HS-5 (cell line): ENCODE measurements at regions not wholly inside any gene's neighbourhood (a gene's known extent, or its start where the extent isn't known, plus 50 kb on each side); places are given as distances from the start of the nearest gene placed in this dataset.
A peak's percentile ranks its signal among the peaks of the same experiment; 100 is the strongest.

Experiments
- DNase-seq: peaks from one replicate; pipeline ENCODE4 v3.0.0-alpha.2; 2012; ENCODE audit warnings: low read depth

DNA sequence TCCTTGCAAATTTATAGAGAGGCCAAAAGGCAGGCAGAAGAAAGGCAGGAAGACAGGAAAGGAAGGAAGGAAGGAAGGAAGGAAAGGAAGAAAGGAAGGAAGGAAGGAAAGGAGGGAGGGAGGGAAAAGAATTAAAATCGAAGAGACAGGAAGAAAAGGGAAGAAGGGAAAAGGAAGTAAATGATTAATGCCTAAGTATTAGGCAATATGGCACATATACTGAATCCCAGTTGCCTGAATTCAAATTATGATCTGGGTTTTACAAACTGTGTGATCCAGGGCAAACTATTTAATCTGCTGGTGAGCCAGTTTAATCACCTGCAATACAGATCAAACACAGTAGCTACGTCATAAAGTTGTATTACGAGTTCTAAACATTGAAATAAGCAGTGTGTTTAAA, 983.6 kb downstream of the FLRT2 start:
- DNase-seq: no peak

DNA sequence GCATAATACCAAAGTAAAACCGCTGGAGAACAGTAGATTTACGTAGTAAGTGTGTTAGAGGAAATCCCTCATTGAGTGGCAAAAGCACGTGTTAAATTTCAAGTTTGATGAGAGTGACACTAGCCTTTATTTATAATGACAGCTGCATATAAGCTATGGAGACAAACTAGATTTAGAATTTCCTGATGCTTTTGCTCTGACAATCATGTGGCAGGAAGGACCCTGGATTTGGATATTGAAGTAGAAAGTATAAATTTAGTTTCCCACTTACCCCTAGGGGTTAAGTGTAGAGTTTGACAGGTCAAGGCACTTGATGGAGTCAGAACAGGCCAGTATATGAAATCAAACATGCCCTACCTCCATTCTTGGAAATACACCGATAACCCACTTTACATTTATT, 983.1 kb downstream of the FLRT2 start:
- no peak for DNase-seq

DNA sequence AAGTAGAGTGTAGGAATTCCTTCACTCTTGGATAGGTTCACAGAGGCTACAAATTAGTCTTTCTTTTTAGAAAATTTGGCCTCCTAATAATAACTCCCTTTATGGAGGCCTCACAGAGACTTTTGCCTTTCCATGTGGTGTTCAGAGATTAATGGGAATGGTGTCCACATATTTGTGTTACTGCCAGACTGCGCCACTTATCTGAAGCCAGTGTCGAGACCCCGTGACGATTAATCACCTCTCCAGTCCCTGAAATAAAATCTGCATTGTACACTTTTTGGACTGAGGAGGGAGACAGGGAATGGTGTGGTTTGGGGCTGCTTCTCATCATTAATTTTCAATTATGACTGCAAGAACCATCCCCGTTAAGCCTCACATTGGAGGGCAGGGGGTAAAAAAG, 980.5 kb downstream of the FLRT2 start:
- no peak for DNase-seq

DNA sequence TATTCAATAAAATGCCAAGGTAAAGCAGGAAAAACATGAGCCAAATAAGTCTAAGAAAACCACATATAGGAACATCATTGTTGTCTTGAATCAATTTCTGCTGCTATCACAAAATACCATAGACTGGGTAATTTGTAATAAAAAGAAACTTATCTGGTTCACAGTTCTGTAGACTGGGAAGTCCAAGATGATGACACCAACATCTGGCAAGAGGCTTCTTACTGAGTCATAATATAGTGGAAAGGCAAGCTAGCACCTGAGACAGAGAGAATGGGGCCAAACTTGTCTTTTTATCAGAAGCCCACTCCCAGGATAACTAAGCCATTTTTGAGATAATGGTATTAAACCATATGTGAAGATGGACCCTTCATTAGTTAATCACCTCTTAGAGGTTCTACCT, 975.9 kb downstream of the FLRT2 start:
- DNase-seq: no peak

DNA sequence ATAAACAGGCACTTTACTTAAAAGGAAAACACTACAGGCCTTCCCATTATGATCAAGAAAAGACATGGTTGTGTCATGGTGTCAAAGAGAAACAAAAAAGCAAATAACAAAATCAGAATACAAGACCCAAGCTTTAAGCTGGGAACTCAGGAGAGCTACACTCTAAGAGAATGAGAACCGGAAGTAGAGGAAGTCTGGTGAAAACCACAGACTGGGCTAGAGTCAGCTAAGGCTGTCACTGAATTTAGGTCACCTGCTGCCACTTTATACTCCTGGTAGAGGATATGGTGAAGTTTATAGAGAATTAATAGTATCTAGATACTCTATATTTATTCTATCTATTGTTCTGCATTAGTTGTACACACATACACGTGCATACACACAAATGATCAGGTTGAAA, 971.7 kb downstream of the FLRT2 start:
- no peak for DNase-seq

DNA sequence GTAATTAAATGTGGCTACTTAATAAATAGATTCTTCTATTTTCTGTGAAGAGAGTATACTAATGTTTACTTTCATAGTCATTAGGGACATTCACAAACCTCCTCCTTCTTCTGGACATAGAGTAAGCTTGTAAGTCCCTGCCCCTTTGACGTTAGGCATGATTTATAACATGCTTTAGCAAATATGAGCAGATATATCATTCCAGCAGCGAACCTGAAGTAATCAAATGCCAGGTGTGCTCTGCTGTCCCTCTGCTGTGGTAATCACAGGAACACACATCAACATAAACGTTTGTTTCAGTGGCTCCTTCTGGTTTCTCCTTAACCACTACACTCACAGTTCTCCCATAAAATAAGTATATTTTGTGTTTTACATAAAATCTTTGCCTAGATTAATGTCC, 961.8 kb downstream of the FLRT2 start:
- no peak for DNase-seq

DNA sequence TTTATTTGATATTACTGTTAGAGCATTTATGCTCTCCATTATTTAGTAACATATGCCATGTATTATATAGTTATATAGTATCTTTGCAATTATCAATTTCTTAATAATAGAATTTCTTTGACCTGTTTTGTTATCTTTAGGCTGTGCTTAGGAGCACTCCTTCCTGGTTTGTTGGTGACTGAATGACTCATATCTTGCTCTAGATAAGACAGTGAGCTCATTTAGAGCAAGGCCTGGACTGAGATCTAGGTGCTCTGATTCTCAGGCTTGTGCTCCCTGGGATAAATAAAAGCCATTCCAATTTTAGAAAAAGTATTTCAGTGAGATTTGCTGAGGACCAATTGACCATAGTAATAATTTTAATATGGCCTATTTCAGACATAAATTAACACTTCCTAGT, 951.2 kb downstream of the FLRT2 start:
- no peak for DNase-seq

DNA sequence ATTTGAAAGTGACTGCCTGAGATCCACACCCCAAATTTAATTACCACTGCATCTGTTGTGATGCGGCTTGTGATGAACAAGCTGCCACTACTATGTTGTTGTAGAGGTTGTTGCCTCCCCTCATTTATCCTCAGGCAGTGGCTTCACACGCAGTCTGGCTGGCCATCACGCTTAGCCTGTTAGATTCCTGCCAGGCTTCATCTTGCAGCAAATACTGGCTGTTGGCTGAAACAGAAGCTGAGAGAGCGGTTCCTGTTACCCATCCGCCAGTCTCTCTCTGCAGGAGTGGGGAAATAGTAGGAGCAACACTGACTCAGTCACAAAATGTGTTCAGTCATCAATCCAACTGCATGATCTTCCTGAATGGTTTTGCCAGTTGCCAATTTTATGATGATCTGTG, 934.4 kb downstream of the FLRT2 start:
- no peak for DNase-seq

DNA sequence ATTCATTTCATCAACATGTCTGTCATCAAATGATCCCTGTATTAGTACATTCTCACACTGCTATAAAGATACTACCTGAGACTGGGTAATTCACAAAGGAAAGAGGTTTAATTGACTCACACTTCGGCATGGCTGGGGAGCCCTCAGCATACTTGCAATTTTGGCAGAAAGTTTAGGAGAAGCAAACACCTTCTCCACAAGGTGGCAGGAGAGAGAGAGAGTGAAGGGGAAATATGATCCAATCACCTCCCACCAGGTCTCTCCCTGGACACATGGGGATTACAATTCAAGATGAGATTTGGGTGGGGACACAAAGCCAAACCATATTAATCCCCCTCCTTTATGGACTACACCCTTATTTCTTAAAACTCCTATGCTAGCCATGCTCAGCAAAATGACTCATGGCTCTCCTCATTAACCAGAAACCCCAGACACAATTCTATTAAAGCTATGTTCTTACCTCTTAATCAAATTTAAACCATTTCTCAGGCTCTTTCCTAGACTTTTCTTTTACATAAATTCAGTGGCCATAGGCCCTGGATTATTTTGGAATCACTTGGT, 932.3 kb downstream of the FLRT2 start:
- no peak for DNase-seq

DNA sequence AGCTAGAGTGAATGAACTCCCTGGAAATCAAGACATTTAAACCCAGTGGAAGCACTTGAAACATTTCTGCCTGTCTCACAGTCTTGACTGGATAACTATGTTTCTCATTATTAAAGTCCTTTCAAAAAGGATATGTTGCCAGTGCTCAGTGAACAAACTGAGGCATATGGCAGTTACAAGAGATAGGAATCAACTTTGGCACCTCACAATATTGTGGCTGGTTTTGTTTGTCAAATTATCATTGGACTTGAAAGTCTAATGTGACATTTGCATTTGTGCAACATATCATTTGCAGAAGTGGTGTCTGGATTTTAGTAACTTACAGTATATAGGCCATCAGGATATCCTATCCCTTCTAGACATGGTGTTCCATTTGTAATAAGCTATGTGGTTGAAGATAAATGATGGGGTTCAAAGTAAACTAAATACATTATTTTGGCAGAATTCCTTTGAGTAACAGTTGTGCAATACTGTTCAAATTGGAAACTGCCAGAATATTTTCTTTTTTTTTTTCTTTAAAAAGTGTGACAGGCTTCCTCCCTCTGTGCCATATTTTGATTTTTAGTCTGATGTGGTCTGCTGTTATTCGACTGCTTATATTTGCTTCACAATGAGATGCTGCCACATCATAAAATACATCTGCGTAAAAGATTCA, 927.7 kb downstream of the FLRT2 start:
- DNase-seq: no peak

DNA sequence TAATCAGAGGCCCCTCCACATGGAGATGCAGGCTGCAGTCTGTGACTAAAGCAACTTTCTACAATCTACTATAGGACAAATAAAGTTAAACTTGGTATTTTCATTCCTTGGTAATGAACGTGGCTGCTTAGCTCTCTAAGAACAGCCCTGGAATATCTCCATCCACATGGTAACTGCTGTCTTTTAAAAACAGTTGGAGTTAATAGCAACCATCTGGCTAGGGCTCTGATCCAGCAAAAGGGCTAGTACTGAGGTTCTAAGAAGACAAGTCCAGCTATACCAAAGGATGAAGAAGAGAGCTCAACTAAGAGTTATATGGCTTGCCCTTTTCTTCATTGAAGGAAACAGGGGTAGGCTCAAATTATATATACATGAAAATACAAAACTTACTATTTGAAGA, 920.1 kb downstream of the FLRT2 start:
- no peak for DNase-seq

DNA sequence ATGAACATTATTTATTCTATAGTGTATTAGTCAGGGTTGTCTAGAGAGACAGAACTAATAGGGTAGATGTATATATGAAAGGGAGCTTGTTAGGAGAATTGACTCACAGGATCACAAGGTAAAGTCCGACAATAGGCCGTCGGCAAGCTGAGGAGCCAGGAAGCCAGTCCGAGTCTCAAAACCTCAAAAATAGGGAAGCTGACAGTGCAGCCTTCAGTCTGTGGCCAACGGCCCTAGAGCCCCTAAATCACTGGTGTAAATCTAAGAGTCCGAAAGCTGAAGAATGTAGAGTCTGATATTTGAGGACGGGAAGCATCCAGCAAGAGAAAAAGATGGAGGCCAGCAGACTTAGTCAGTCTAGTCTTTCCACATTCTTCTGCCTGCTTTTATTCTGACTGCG, 912.2 kb downstream of the FLRT2 start:
- DNase-seq: no peak

DNA sequence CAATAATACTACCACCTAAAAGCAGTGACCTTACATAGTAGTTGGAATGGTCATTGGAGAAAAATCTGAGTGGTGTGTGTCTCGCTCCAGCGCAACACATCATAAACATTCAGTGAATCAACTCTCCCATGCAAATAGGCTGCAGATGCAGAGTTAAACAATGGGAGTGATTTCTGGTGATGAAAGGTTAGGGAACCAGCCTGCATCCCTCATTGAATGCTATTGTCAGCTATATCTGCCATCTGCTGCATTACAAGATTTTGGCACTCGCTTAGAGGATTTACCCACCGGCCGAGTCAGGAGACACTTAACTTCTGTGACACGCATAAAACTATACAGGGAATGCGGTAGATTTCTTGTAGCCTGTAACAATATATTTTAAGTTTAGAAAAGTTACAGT, 900.9 kb downstream of the FLRT2 start:
- no peak for DNase-seq

DNA sequence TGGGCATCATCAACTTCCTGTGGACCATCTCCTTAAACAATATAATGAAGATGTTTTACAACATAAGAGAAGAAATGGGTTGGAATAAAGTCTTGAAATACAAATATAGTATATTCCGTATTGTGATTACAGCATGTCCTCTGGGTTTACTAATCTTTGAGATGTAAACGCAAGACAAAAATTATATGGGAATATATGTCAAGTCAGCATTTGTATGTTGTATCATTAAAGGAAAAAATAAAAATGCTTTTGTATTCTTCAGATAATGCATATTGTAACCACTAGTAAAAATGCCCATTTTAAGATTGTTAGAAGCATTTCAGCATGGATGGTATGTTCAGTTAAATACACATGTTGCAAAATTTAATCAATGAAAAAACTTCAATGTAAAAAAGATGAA, 893.3 kb downstream of the FLRT2 start:
- DNase-seq: no peak

DNA sequence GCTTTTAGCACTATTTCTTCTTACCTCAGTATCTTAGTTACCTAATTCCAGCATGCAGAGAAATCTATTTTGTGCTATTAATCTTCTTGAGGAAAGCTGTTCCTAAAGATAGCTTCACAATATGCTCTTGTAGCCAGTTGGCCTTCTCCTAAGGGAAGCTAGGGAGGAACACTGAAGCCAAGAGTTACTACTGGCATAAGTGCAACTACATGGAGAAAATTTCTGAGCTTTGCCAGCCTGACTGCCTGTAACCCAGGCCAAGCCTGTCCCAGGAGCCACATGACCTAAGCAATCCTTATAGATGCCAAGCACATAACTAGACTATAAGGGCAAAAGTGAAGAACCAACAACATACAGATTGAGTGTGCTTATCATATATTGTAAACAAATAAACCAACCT, 890.2 kb downstream of the FLRT2 start:
- no peak for DNase-seq

DNA sequence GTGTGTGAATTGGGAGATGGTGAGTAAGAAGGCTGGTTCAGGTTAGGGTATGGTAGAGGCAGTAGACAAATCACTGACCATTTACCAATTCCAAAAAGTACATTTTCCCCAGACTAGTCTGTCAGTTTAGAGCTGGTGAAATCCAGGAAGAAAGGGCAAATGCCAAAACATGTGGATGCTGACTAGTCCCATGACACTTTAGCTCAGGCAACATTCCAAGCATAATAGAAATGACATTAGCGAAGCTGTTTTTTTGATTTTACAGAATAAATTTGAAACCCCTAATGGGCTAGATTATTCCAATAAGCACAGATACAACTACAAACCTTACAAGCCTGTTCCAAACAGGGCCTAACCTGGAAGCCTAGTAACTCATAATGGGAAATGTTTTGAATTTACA, 884.2 kb downstream of the FLRT2 start:
- no peak for DNase-seq

DNA sequence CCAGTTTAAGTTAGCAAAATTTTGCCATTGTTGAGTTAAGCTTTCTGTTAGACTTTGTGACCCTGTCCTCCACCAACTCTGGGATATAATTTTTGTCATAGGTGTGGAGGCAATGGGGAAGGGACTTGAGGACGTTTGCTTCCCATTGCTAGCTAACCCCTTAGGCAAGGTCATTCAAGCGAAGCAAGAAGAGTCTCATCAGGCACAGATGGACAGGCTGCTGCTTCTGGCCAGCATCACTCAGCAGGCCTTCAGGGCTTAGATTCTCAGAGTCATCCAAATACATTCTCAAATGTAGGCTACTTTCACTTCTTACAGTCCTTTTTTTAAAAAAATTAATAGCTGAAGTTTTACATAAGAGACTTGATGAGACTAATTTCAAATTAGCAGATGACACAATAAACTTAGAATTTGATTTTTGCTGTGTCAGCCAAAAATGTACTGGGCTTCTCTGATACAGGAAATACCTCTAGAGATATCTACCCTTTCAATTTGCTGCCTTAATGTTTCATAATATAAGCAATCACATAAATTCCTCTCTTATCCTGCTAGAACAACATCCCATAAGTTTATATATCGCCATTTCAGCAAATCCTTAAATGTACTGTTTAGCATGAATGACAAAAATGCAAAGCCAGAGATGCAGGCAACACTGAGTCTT, 875.2 kb downstream of the FLRT2 start:
- no peak for DNase-seq

DNA sequence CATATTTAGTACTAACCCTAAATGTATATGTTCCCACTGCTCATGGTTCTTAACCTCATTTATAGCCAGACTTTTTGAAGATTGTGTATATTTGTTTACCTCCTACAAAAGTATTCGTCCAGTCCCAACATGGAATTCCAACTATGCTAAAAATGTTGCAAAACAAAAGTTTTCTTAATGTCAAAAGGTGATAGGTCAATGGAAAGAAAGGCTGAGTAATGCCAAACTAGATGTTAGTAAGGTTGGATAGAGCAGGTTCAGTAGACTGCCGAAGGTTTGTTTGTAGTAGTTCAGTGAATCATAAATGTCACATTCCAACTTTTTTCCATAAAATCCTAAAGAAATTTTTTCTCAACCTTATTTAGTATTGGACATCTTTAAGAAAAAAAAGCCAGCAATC, 874.5 kb downstream of the FLRT2 start:
- peak; percentile 6 for DNase-seq

DNA sequence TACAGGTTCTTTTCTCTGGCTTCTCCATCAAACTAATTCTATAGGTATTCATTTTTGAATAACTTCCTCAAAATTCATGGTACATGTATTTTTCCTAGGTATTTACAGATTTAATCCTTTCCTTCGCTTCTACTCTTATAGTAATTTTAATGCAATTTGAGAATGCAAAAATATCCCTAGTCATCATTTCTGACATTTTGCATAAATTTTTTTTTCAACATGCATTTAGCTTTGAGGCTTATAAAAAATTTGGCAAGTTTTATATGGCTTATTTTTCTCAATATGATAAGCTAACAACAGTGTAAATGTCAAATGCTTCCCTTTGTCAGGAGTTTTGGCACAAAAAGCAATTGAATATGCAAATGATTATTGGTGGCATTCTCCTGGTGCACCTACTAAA, 872.6 kb downstream of the FLRT2 start:
- DNase-seq: no peak

DNA sequence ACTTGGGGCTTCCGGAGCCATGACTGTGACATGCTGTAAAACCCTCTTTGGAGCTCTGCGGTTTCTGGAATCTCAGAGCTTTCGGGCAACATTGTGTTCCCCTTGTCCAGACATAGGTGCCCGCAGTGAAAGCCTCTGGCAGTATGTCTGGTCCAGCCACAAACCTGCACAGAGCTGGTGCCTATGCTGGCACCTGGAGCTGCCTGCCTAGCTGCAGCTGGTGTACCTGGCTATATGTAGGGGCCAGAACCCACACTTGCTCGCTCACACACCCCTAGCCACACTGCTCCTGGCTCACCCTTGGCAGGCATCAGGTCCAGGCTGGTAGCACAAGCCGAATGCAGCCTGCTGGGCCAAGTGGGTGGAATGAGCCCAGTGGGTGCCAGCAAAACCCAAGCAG, 861.1 kb downstream of the FLRT2 start:
- DNase-seq: no peak

DNA sequence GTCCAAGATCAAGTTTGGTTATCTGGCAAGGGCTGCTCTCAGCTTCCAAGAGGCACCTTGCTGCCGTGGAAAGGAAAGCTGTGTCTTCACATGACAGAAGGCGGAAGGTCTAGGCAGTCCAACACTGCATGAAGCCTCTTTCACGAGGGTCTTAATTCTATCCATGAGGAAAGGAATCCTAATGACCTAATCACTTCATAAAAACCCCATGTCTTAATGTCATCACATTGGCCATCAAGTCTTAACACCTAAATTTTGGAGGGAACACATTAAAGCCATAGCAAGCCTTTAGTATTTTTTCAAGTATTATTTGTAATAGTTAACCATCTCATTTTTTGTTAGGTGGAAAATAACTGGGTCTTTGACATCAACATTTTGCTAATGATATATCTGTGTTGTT, 858.3 kb downstream of the FLRT2 start:
- no peak for DNase-seq

DNA sequence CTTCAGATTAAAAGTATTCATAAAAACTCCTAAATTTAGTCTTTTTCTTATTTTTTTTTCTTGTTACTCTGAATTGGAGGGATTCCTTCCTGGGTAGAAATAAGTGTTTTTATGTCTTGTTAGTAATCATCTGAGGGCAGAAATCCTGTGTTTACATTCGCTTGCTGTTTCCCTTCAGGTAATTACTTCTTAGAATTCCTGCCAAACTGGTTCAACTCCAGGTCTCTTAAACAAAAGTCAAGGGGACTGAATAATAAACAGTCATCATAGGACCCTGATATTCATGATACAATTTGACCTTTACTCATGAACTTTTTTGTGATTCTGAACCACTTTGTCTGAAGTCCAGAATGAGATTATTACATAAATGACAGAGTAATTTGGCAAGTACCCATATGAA, 843.9 kb downstream of the FLRT2 start:
- no peak for DNase-seq

DNA sequence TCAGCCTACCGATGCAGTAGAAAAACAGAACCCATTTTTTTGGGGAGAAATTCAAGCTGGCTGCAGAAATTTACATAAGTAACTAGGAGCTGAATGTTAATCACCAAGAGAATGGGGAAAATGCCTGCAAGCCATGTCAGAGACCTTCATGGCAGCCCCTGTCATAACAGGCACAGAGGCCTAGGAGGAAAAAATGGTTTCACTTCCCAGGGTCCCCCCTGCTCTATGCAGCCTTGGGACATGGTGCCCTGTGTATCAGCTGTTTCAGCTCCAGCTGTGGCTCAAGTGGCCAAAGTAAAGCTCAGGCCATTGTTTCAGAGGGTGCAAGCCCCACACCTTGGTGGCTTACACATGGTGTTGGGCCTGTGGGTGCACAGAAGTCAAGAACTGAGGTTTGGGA, 842.5 kb downstream of the FLRT2 start:
- DNase-seq: no peak

DNA sequence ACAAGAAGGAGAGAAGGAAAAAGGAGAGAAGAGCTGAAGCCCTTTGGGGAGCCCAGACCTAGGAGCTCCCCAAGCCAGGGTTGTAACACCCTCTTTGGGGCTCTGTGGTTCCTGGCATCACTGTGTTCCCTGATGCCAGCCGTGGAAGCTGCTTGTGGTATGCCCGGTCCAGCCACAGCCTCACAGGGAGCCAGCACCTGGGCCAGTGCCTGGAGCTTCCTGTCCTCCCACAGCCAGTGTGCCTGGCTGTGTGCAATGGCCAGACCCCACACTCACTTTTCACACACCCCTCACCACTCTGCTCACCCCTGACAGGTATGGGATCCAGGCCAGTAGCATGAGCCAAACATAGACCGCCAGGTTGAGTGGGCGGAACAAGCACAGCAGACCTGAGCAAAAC, 834.7 kb downstream of the FLRT2 start:
- no peak for DNase-seq
